ENCODE measurements at regions not wholly inside any gene's neighbourhood (a gene's known extent, or its start where the extent isn't known, plus 50 kb on each side); places are given as distances from the start of the nearest gene placed in this dataset.

GRCh38 chr6:108734271-108734922 is 113.8 kb upstream of the ARMC2 start:
- DNase-seq = no peak

DNA sequence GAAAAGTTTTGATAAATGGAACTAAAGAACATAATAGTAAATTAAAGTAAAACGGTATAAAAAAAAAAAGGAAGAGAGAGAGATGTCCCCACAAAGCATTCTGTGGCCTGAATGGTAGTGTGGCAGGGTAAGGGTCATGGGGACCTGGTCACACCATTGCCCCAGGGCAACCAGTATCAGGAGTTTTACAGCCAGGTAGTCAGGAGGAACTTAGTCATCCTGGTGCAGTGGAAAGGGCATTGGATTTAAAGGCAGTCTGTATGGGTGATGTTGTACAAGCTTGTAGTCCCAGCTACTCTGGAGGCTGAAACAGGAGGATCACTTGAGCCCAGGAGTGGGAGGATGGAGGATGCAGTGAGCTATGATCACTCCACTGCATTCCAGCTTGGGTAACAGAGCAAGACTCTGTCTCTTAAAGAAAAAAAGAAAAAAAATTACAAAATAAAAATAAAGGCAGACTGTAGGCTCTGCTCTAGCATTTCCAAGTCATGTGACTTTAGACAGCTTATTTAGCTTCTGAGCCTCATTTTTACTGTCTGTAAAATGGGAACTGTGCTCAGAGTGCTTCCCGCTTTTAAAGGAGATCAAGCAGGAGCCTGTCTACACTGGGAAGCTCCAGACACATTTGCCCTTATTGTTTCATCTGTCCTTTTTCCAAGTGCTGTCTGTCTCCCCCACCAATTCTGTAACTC is 112.8 kb upstream of the ARMC2 start:
- DNase-seq = no peak

GRCh38 chr6:108736002-108736361 is 112.2 kb upstream of the ARMC2 start:
- no peak for DNase-seq

DNA sequence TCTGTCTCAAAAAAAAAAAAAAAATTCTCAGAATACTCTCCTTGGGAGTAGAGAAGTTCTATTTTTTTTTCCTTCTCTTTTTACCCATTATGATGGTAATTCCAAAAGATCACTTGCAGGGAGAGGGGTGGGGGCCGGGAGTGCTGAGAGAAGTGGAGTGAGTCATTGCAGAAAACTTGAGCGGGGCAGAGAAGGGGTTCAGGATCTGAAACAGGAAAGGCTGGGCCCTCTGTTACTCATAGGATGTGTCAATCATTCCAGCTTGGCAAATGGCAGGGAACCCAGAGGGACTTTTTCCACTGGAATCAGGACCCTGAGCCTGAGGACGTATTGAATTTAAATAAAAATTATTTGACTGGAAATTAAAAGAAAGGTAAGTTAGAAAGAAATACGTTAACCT is 111.4 kb upstream of the ARMC2 start:
- no peak for DNase-seq

DNA sequence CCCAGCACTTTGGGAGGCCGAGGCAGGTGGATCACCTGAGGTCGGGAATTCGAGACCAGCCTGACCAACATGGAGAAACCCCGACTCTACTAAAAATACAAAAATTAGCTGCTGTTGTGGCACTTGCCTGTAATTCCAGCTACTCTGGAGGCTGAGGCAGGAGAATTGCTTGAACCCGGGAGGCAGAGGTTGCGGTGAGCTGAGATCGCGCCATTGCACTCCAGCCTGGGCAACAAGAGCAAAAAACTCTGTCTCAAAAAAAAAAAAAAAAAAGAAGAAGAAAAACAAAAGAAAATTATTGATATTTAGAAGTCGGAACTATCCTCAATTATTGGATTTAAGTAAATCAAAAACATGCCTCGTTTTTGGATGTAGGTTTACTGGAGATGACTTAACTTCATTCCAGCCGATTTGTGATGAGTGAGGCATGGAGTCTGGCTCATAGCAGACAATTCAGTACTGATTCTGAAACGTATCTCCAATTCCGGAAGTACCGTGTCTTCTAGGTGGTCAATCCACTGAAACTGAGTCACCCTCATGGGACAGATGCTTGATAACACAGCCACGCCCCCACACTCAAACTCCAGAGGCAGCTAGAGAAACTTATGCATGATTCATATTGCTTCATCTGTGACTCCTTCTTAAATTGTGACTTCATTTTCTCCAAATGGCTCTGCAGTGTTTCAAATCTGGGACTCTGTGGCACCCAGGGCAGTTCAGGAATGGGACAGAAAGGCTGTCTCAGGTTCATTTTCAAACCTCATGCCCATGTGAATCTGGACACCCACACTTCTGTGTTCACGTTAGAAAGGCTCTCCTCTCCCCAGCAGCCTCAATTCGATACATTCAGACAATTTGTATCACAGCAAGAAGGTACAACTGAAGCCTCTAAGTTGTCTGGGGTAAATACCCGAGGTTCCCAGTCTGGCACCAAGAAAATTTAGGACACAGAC is 110.4 kb upstream of the ARMC2 start:
- DNase-seq = no peak

- no peak for DNase-seq
Measured at GRCh38 chr6:108738684-108739416, 109.4 kb upstream of the ARMC2 start.

- DNase-seq = no peak
Measured at GRCh38 chr6:108739496-108740330, 108.5 kb upstream of the ARMC2 start.

- DNase-seq = no peak
Measured at GRCh38 chr6:108741331-108741989, 106.8 kb upstream of the ARMC2 start.

DNA sequence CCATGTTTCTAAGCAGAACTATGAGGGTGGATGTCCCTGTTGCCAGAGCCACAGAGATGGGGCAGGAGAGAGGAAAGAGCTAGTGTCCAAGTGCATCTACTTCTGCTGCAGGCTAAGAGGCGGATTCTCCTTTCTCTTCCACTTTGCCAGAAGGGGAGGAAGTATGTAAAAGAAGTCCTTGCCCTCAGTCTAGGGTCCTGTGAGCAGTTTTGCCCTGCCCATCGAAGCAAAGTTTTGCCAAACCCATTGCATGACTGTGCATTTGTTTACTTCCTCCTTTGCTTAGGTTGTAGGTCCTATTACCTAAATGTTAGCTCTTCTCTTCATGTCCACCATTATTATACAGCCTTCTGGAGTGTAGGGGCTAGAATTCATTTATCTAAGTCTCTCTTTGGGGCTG is 106.2 kb upstream of the ARMC2 start:
- DNase-seq = no peak

DNA sequence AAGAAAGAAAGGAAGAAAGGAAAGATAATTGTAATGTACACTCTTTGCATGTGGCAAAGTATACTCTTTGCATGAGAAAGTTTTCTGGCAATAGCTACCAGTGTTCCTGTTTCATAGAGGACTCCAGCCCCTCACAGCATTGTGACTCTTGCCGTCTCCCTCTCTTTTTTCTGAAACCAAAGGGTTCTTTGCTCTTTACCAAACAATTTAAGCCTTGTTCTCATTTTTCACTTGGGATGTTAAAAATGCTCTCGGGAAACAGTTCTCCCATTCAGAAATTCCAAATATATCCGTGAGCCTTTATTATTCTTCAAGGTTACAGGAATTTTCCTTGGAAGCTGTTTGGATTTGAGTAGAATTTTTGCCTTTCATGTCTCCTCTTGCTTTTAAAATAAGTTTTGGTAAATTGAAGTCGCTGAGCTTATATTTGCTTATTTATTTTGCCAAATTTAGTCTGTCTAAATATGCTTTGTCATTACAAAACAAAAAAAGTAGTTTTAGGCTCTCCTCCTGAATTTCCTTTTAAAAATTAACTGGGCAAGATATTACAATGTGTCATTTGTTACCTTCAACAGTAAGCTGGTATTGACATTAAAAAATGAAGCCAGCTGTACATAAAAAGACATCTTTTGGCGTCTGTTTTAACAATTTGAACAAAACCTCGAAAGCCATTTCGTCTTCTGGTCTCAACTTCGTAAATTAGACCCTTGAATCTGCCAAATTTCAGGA is 103.8 kb upstream of the ARMC2 start:
- no peak for DNase-seq

DNA sequence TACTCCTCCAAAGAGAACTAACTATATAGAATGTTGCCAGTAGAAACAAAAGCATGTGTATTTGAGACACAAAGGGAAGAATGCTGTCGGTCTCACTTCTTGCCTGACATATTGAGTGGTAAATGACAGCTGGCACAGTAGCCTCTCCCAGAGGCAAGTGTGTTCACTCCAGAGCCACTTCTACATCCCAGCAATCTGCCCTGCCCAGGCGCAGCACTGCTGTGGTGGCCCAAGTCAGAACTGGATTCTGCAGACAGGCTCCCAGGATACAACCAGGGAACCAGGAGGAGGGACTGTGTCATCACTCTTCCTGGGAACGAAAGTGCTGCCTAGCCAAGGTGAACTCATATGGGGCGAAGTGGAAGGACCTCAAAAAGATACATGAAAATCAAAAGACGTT is 103.2 kb upstream of the ARMC2 start:
- DNase-seq = no peak

GRCh38 chr6:108745664-108746336 is 102.4 kb upstream of the ARMC2 start:
- no peak for DNase-seq

GRCh38 chr6:108746366-108746765 is 101.9 kb upstream of the ARMC2 start:
- DNase-seq = no peak

- no peak for DNase-seq
Measured at GRCh38 chr6:108746836-108747575, 101.2 kb upstream of the ARMC2 start.

DNA sequence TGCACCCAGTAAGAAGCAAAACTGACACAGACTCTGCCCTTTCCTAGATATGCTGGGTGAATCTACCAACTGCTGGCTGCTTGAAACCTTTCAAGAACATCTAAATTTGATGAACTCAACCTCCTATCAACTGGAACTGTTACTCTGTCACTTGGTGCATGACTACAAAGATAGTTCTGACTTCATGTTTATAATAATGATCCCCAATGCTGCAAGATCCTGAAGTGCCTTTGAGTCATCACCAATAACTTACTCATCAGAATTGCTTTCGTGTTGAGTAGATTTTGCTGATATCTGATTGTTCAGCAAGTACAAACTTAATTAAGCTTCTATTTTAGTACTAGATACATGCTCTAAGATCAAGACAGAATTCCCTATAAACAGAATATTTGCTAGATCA is 100.2 kb upstream of the ARMC2 start:
- DNase-seq = no peak

- DNase-seq = no peak
Measured at GRCh38 chr6:108748959-108749358, 99.3 kb upstream of the ARMC2 start.

- no peak for DNase-seq
Measured at GRCh38 chr6:108750801-108751200, 97.4 kb upstream of the ARMC2 start.

DNA sequence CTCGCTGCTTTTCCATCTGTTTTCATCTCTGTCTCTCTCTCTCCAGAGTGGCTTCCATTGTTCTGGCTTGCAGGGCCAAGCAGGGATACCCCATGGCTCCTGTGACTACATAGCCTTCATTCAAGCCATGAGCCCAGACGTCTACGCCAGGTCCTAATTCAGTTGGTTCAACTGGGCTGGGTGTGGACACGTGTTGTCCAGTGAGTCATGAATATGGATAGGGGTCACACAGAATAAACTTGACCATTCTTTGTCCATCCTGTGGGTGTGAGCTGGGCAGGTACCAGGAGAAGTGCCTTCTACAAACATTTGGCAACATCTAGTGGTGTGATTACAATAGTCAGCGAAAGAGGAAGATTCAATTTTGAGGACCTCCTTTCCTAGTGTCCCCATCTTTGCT is 96.9 kb upstream of the ARMC2 start:
- no peak for DNase-seq

Data from activated T-cell treated with anti-CD3 and anti-CD28 coated beads, Interleukin-2, amount 50 U/mL, for 1 hour (primary cell).